C4-2B (cell line): ENCODE measurements at regions not wholly inside any gene's neighbourhood (a gene's known extent, or its start where the extent isn't known, plus 50 kb on each side); places are given as distances from the start of the nearest gene placed in this dataset.

Experiments
- CTCF ChIP-seq: fragments of 450-650 bp; conservative IDR thresholded peaks from 2 replicates; pipeline ENCODE4 v1.5.1; 2017; ENCODE audit warnings: mild to moderate bottlenecking
- ZFX ChIP-seq: fragments of 450-650 bp; IDR thresholded peaks from 2 replicates; pipeline ENCODE4 v1.6.1; 2017

GRCh38 chr18:67232406-67232805 lies 284.1 kb downstream of the DSEL start:
- no peak for TF ChIP-seq CTCF
- no peak for TF ChIP-seq ZFX
